Adrenal gland (tissue), 9 donors: ENCODE measurements at regions not wholly inside any gene's neighbourhood (a gene's known extent, or its start where the extent isn't known, plus 50 kb on each side); places are given as distances from the start of the nearest gene placed in this dataset.

ENCODE experiments used
- DNase-seq, 7 donors: peaks; one replicate each; pipeline ENCODE4 v3.0.0-alpha.2; 2019 to 2020
- H3K27ac ChIP-seq, 5 donors: fragments of 200-600 bp; sonication (generic) in 4 of 5; 1 replicate in 3 of 5; 2 replicates in 2 of 5; pipeline versions ENCODE4 v1.5.1 to v1.8.0; 2016 to 2020; ENCODE audit warnings: mild to moderate bottlenecking in 1 of 5
- H3K27me3 ChIP-seq: fragments of 200-600 bp; 2 replicates; pipeline ENCODE4 v1.8.0; 2021
- H3K36me3 ChIP-seq, 2 donors: fragments of 200-600 bp; replicated peaks in 1 of 2; 1 replicate in 1 of 2; 2 replicates in 1 of 2; pipeline versions ENCODE4 v1.5.1 to v1.8.0; 2018 to 2022
- H3K4me1 ChIP-seq, 2 donors: fragments of 200-600 bp; replicated peaks in 1 of 2; 1 replicate in 1 of 2; 2 replicates in 1 of 2; pipeline versions ENCODE4 v1.5.1 to v1.8.0; 2018 to 2021
- H3K4me3 ChIP-seq, 4 donors: fragments of 200-600 bp; sonication (generic) in 3 of 4; one replicate each; pipeline ENCODE4 v1.5.1; 2016 to 2018
- H3K9me3 ChIP-seq, 3 donors: fragments of 200-600 bp; sonication (generic) in 1 of 3; replicated peaks in 1 of 3; 1 replicate in 2 of 3; 2 replicates in 1 of 3; pipeline versions ENCODE4 v1.5.1 to v1.8.0; 2016 to 2021
- CTCF ChIP-seq, 6 experiments: fragments of 450-650 bp in 4 of 6; fragments of 200-600 bp in 2 of 6; sonication (generic) in 1 of 6; IDR thresholded peaks; 1 replicate in 5 of 6; 2 replicates in 1 of 6; pipeline versions ENCODE4 v1.5.1 to v1.8.0; 2016 to 2021; ENCODE audit warnings: antibody characterized with exemption in 6 of 6, mild to moderate bottlenecking in 2 of 6, moderate library complexity in 1 of 6
- POLR2A ChIP-seq, 2 donors: fragments of 450-650 bp; IDR thresholded peaks; one replicate each; pipeline ENCODE4 v1.6.1; 2017; ENCODE audit warnings: antibody characterized with exemption in 2 of 2, mild to moderate bottlenecking in 2 of 2, moderate library complexity in 1 of 2
- WGBS, 4 donors: extraction: QIAGEN DNeasy Blood & Tissue Kit in 2 of 4; methylation state at CpG; one replicate each; pipeline versions ENCODE4 v1.1.5 to v1.1.7; 2013 to 2017; 5-methylcytosine and 5-hydroxymethylcytosine counted together
- intact Hi-C, 2 donors: fragments of 100-400 bp; cut with DNase I; formaldehyde crosslinking; loops; one replicate each; pipeline versions ENCODE4 v1.14.1 to v1.15.0; 2022 to 2023
- donor health status: healthy with polysubstance abuse.
- donor health status: Bipolar disorder and iron deficiency.
- donor health status: DM: yes; HTN: yes; CAD: no.
- donor health status: DM: no; HTN: no; CAD: no.
- donor health status: DM: no; HTN: no; CAD: no.

GRCh38 chr1:208634346-208635140 lies 390.4 kb upstream of the PLXNA2 start:
- DNase-seq = no peak
- Histone ChIP-seq H3K4me3 (no peak overlapping the region), H3K9me3 (no peaks in the 10 kb centered on the region), H3K4me1 (no peaks in the 10 kb centered on the region), H3K36me3 (no peaks in the 10 kb centered on the region), H3K27ac (no peak overlapping the region), H3K27me3 (no peaks in the 10 kb centered on the region)
- intact Hi-C loops = no loop called here
- WGBS, 4 donors = 81 to 88% (median 84%) methylated on average over 5 of the region's 5 CpGs
- TF ChIP-seq CTCF (IDR thresholded peaks at IDR 0.05) (no peak), POLR2A (IDR thresholded peaks at IDR 0.05) (no peak)

- intact Hi-C loops = no loop called here
- H3K9me3 ChIP-seq = no peaks in the 10 kb centered on the region
- H3K4me3 ChIP-seq = no peak overlapping the region
- TF ChIP-seq POLR2A (IDR thresholded peaks at IDR 0.05) (no peak), CTCF (IDR thresholded peaks at IDR 0.05) (no peak)
- H3K4me1 ChIP-seq = no peaks in the 10 kb centered on the region
- no peaks in the 10 kb centered on the region for H3K36me3 ChIP-seq
- no peak overlapping the region for H3K27ac ChIP-seq
- no peaks in the 10 kb centered on the region for H3K27me3 ChIP-seq
- 61 to 74% (median 65%) methylated on average over 3 of the region's 3 CpGs for WGBS, 4 donors
- DNase-seq = no peak
Measured at GRCh38 chr1:208637181-208637580, 393.0 kb upstream of the PLXNA2 start.

GRCh38 chr1:208639382-208639781 lies 395.2 kb upstream of the PLXNA2 start:
- Histone ChIP-seq H3K36me3 (no peaks in the 10 kb centered on the region), H3K27ac (no peak overlapping the region), H3K9me3 (no peaks in the 10 kb centered on the region), H3K4me1 (no peaks in the 10 kb centered on the region), H3K27me3 (no peaks in the 10 kb centered on the region), H3K4me3 (no peak overlapping the region)
- intact Hi-C loops = no loop called here
- DNase-seq = no peak
- TF ChIP-seq POLR2A (IDR thresholded peaks at IDR 0.05) (no peak), CTCF (IDR thresholded peaks at IDR 0.05) (no peak)
- WGBS, 4 donors = 80 to 86% (median 83%) methylated on average over 2 of the region's 2 CpGs

- Histone ChIP-seq H3K9me3 (no peaks in the 10 kb centered on the region), H3K27me3 (no peaks in the 10 kb centered on the region), H3K36me3 (no peaks in the 10 kb centered on the region), H3K27ac (no peak overlapping the region), H3K4me1 (no peaks in the 10 kb centered on the region), H3K4me3 (no peak overlapping the region)
- no peak for TF ChIP-seq CTCF (IDR thresholded peaks at IDR 0.05)
- TF ChIP-seq POLR2A (IDR thresholded peaks at IDR 0.05) = no peak
- no peak for DNase-seq
- WGBS, 4 donors = 69 to 88% (median 83%) methylated on average over 5 of the region's 5 CpGs
- intact Hi-C loops = no loop called here
Measured at GRCh38 chr1:208640295-208640694, 396.1 kb upstream of the PLXNA2 start.
